ENCODE measurements at regions not wholly inside any gene's neighbourhood (a gene's known extent, or its start where the extent isn't known, plus 50 kb on each side); places are given as distances from the start of the nearest gene placed in this dataset.

- no TSS peak for BruUV-seq (replicated peaks)
- H3K27me3 ChIP-seq (replicated peaks; ENCODE audit: insufficient read depth, low read depth, low read length, poor library complexity) = peaks cover 20% of the 10 kb centered on the region
- intact Hi-C loops (cut with micrococcal nuclease; ENCODE audit: unreplicated experiment) = no loop called here
- TF ChIP-seq CTCF (conservative IDR thresholded peaks at IDR 0.05; ENCODE audit: low read depth, low read length) = no peak
- TF ChIP-seq EZH2 (IDR thresholded peaks at IDR 0.05; ENCODE audit: borderline replicate concordance, low read depth, low read length, poor library complexity, severe bottlenecking) = no peak
- no peak overlapping the region for H3K4me3 ChIP-seq (ENCODE audit: low read depth, low read length, poor library complexity, severe bottlenecking)
- H3K27ac ChIP-seq (ENCODE audit: low read depth, low read length, poor library complexity, severe bottlenecking) = no peak overlapping the region
- H3K9me3 ChIP-seq (ENCODE audit: low read depth, low read length, poor library complexity, severe bottlenecking) = no peaks in the 10 kb centered on the region
- ChIA-PET POLR2A (ENCODE audit: low non-redundant PET) (no interaction called here), CTCF (no interaction called here)
- H3K36me3 ChIP-seq (ENCODE audit: insufficient read depth, low read length, poor library complexity, severe bottlenecking) = no peaks in the 10 kb centered on the region
- H3K4me1 ChIP-seq (ENCODE audit: insufficient read depth, low read length, poor library complexity, severe bottlenecking) = no peaks in the 10 kb centered on the region
- DNase-seq (ENCODE audit: low spot score) = no peak
Observed at GRCh38 chr6:165735065-165735464, 72.0 kb upstream of the PDE10A start.

DNA sequence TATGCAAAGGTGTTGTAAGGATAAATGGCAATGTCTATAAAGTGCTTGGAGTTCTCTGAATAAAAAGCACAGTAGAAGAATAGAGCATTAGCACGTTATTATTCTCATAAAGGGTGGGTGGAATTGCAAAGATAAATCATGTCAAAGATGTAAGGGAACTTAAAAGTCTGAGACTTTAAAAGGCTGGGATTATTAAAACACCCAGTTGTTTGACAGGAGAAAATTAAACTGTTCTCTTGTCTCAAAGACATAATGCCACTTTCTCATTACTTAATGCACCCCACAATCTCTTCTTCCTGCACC is 70.4 kb upstream of the PDE10A start:
- Histone ChIP-seq H3K27me3 (replicated peaks; ENCODE audit: insufficient read depth, low read depth, low read length, poor library complexity) (peaks cover 23% of the 10 kb centered on the region), H3K27ac (ENCODE audit: low read depth, low read length, poor library complexity, severe bottlenecking) (no peak overlapping the region), H3K9me3 (ENCODE audit: low read depth, low read length, poor library complexity, severe bottlenecking) (no peaks in the 10 kb centered on the region), H3K4me1 (ENCODE audit: insufficient read depth, low read length, poor library complexity, severe bottlenecking) (no peaks in the 10 kb centered on the region), H3K4me3 (ENCODE audit: low read depth, low read length, poor library complexity, severe bottlenecking) (no peak overlapping the region), H3K36me3 (ENCODE audit: insufficient read depth, low read length, poor library complexity, severe bottlenecking) (no peaks in the 10 kb centered on the region)
- CTCF ChIA-PET = no interaction called here
- POLR2A ChIA-PET (ENCODE audit: low non-redundant PET) = no interaction called here
- BruUV-seq (replicated peaks) = no TSS peak
- intact Hi-C loops (cut with micrococcal nuclease; ENCODE audit: unreplicated experiment) = no loop called here
- TF ChIP-seq CTCF (conservative IDR thresholded peaks at IDR 0.05; ENCODE audit: low read depth, low read length) = no peak
- TF ChIP-seq EZH2 (IDR thresholded peaks at IDR 0.05; ENCODE audit: borderline replicate concordance, low read depth, low read length, poor library complexity, severe bottlenecking) = no peak
- no peak for DNase-seq (ENCODE audit: low spot score)

DNA sequence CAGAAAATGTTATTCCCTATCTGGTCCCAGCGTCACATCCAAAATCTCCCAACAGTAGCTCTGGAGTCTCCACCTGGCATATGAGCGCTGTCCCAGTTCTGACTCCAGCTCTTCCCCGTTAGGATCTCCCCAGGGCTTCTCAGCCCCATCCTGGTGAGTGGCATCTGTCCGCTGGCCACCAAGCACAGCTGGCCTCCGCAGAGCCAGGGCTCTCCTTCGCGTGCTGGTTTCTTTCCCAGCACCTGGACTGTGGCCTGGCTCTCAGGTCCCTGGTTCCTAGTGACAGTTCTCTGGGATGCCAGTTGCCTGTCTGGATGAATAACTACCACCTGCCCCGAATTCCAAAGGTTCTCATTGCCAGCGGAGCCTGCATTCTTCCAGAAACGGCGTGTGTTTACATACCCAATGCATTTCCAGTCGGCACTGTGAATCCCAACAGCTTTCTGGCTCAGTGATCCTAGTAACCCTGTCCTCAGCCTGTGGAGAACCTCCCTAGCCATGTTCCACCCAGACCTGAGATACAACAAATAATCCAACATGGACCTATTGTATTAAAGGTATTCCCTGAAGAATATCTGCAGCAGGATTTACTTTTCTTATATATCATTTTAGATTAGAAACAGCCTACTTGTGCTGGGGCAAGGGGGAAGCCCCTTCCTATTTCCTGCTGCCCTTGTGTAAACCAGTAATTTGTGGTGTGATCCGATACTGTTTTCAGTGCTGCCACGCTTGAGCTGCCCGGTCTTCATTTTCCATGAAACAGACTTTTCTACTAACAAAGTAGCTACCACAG is 69.9 kb upstream of the PDE10A start:
- CTCF ChIA-PET = no interaction called here
- Histone ChIP-seq H3K4me1 (ENCODE audit: insufficient read depth, low read length, poor library complexity, severe bottlenecking) (no peaks in the 10 kb centered on the region), H3K27me3 (replicated peaks; ENCODE audit: insufficient read depth, low read depth, low read length, poor library complexity) (peaks cover 23% of the 10 kb centered on the region), H3K4me3 (ENCODE audit: low read depth, low read length, poor library complexity, severe bottlenecking) (no peak overlapping the region), H3K9me3 (ENCODE audit: low read depth, low read length, poor library complexity, severe bottlenecking) (no peaks in the 10 kb centered on the region), H3K27ac (ENCODE audit: low read depth, low read length, poor library complexity, severe bottlenecking) (no peak overlapping the region), H3K36me3 (ENCODE audit: insufficient read depth, low read length, poor library complexity, severe bottlenecking) (no peaks in the 10 kb centered on the region)
- intact Hi-C loops (cut with micrococcal nuclease; ENCODE audit: unreplicated experiment) = no loop called here
- DNase-seq (ENCODE audit: low spot score) = no peak
- no TSS peak for BruUV-seq (replicated peaks)
- POLR2A ChIA-PET (ENCODE audit: low non-redundant PET) = no interaction called here
- no peak for TF ChIP-seq EZH2 (IDR thresholded peaks at IDR 0.05; ENCODE audit: borderline replicate concordance, low read depth, low read length, poor library complexity, severe bottlenecking)
- TF ChIP-seq CTCF (conservative IDR thresholded peaks at IDR 0.05; ENCODE audit: low read depth, low read length) = no peak

Data from A673 (cell line).